OCI-LY1 (cell line): ENCODE measurements at regions not wholly inside any gene's neighbourhood (a gene's known extent, or its start where the extent isn't known, plus 50 kb on each side); places are given as distances from the start of the nearest gene placed in this dataset.

Experiments used
- H2AFZ ChIP-seq: fragments of 200-600 bp; sonication (generic), shearing (Covaris generic); 2 replicates; pipeline ENCODE4 v1.6.0; 2014; ENCODE audit warnings: antibody characterized with exemption, mild to moderate bottlenecking, low read length
- H3F3A ChIP-seq: fragments of 200-600 bp; sonication (generic), shearing (Covaris generic); 2 replicates; pipeline ENCODE4 v1.6.0; 2014; ENCODE audit warnings: mild to moderate bottlenecking, antibody characterized with exemption, low read length, moderate library complexity; ENCODE audit not compliant: insufficient read depth
- H3K27ac ChIP-seq: fragments of 200-600 bp; sonication (generic); 2 replicates; pipeline ENCODE4 v1.5.1; 2014; ENCODE audit warnings: low read length, mixed run types, mild to moderate bottlenecking, low read depth; ENCODE audit not compliant: poor library complexity, severe bottlenecking
- H3K27me3 ChIP-seq: fragments of 200-600 bp; sonication (generic); 2 replicates; pipeline ENCODE4 v1.6.0; 2014; ENCODE audit warnings: antibody characterized with exemption, mild to moderate bottlenecking, low read length, moderate library complexity; ENCODE audit not compliant: insufficient read depth
- H3K36me3 ChIP-seq: fragments of 200-600 bp; sonication (generic); 2 replicates; pipeline ENCODE4 v1.6.1; 2014; ENCODE audit warnings: mild to moderate bottlenecking, antibody characterized with exemption, low read length, moderate library complexity, mixed read lengths; ENCODE audit not compliant: insufficient read depth
- H3K4me1 ChIP-seq: fragments of 200-600 bp; sonication (generic); 2 replicates; pipeline ENCODE4 v1.5.1; 2014; ENCODE audit warnings: mild to moderate bottlenecking, low read length, moderate library complexity; ENCODE audit not compliant: insufficient read depth, severe bottlenecking
- H3K4me2 ChIP-seq: fragments of 200-600 bp; sonication (generic), shearing (Covaris generic); 2 replicates; pipeline ENCODE4 v1.6.1; 2014; ENCODE audit warnings: low read length
- H3K4me3 ChIP-seq: fragments of 200-600 bp; sonication (generic); 2 replicates; pipeline ENCODE4 v1.5.1; 2014; ENCODE audit warnings: low read length, low read depth, mild to moderate bottlenecking, mixed read lengths; ENCODE audit not compliant: poor library complexity, severe bottlenecking
- H3K79me2 ChIP-seq: fragments of 200-600 bp; shearing (Covaris generic); 2 replicates; pipeline ENCODE4 v1.6.1; 2016; ENCODE audit warnings: mixed run types, low read length, mixed read lengths; ENCODE audit not compliant: insufficient read depth
- H3K9ac ChIP-seq: fragments of 200-600 bp; sonication (generic), shearing (Covaris generic); 2 replicates; pipeline ENCODE4 v1.6.1; 2014; ENCODE audit warnings: mild to moderate bottlenecking, low read length, mixed read lengths
- H3K9me2 ChIP-seq: fragments of 200-600 bp; sonication (generic), shearing (Covaris generic); 2 replicates; pipeline ENCODE4 v1.6.1; 2014; ENCODE audit warnings: low read depth, mild to moderate bottlenecking, low read length, mixed read lengths
- H3K9me3 ChIP-seq: fragments of 200-600 bp; shearing (Covaris generic); 2 replicates; pipeline ENCODE4 v1.6.1; 2014; ENCODE audit warnings: low read length, mixed read lengths
- H4K20me1 ChIP-seq: fragments of 200-600 bp; sonication (generic), shearing (Covaris generic); 2 replicates; pipeline ENCODE4 v1.6.0; 2016; ENCODE audit warnings: mild to moderate bottlenecking, low read length; ENCODE audit not compliant: insufficient read depth
- EZH2 ChIP-seq: fragments of 200-600 bp; sonication (generic), shearing (Covaris generic); IDR thresholded peaks from 2 replicates; pipeline ENCODE4 v1.8.0; 2017; ENCODE audit warnings: borderline replicate concordance, mixed run types, mild to moderate bottlenecking, antibody characterized with exemption, low read length, moderate library complexity, mixed read lengths
- TF ChIP-seq, protein P1 (sequence below): fragments of 200-600 bp; sonication (generic), shearing (Covaris generic); IDR thresholded peaks from 2 replicates; pipeline ENCODE4 v1.5.1; 2017; ENCODE audit warnings: mild to moderate bottlenecking, antibody characterized with exemption, low read length, moderate library complexity, mixed read lengths

- H3K9me2 ChIP-seq = no peaks in the 10 kb centered on the region
- H3K27me3 ChIP-seq = no peaks in the 10 kb centered on the region
- H3K36me3 ChIP-seq = no peaks in the 10 kb centered on the region
- H2AFZ ChIP-seq = no peak overlapping the region
- no peaks in the 10 kb centered on the region for H3F3A ChIP-seq
- no peaks in the 10 kb centered on the region for H3K9me3 ChIP-seq
- no peak overlapping the region for H3K9ac ChIP-seq
- no peaks in the 10 kb centered on the region for H3K4me1 ChIP-seq
- H3K4me2 ChIP-seq = no peak overlapping the region
- H3K4me3 ChIP-seq = no peak overlapping the region
- no peaks in the 10 kb centered on the region for H4K20me1 ChIP-seq
- TF ChIP-seq, protein P1, sequence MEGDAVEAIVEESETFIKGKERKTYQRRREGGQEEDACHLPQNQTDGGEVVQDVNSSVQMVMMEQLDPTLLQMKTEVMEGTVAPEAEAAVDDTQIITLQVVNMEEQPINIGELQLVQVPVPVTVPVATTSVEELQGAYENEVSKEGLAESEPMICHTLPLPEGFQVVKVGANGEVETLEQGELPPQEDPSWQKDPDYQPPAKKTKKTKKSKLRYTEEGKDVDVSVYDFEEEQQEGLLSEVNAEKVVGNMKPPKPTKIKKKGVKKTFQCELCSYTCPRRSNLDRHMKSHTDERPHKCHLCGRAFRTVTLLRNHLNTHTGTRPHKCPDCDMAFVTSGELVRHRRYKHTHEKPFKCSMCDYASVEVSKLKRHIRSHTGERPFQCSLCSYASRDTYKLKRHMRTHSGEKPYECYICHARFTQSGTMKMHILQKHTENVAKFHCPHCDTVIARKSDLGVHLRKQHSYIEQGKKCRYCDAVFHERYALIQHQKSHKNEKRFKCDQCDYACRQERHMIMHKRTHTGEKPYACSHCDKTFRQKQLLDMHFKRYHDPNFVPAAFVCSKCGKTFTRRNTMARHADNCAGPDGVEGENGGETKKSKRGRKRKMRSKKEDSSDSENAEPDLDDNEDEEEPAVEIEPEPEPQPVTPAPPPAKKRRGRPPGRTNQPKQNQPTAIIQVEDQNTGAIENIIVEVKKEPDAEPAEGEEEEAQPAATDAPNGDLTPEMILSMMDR = no peak
- H3K79me2 ChIP-seq = no peaks in the 10 kb centered on the region
- H3K27ac ChIP-seq = no peak overlapping the region
Measured at GRCh38 chr16:51596247-51596646, 445.2 kb upstream of the SALL1 start.

DNA sequence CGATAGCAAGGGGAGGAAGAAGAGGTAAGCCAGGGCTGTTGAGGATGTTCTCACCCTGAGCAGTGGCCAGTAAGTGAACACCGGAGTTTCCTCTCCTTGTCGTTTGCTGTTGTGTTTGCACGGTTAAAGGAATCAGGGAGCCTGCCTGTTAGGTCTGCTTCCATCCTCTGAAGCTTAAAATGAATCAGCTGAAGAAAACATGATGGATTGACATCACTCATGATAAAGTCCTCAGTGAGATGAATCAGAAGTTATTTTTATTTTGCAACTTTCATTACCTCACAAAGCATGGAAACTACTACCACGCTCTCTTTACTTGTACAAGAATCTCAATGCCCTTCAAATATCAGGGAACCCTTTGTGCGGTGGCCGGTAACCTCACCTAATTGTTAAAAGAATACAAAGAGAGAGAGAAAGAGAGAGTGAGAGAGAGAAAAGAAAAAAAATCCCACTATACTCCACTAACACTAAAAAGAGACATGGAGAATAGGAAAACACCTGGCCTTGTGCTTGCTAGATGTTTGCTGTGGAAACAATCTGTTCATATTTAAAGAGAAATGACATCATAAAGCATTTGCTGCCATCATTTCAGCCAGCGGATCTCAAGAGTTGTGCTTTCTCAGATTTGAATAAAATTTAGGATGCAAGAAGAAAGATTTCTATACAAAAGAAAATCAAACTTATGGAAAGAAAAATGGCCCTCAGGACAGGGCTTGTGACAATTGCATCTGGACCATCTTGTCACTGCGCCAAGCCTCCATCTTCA, 441.6 kb upstream of the SALL1 start:
- Histone ChIP-seq H3K4me1 (no peaks in the 10 kb centered on the region), H3F3A (no peaks in the 10 kb centered on the region), H3K79me2 (no peaks in the 10 kb centered on the region), H3K9me2 (no peaks in the 10 kb centered on the region), H3K36me3 (no peaks in the 10 kb centered on the region), H3K9ac (no peak overlapping the region), H3K9me3 (no peaks in the 10 kb centered on the region), H3K4me2 (no peak overlapping the region), H2AFZ (no peak overlapping the region), H3K27me3 (no peaks in the 10 kb centered on the region; the same call in 1 of the 2 replicates), H4K20me1 (no peaks in the 10 kb centered on the region), H3K27ac (no peak overlapping the region), H3K4me3 (no peak overlapping the region)
- no peak for TF ChIP-seq EZH2
- TF ChIP-seq, protein P1 = no peak

- no peaks in the 10 kb centered on the region for H3K79me2 ChIP-seq
- no peaks in the 10 kb centered on the region for H3K36me3 ChIP-seq
- H3K9me3 ChIP-seq = no peaks in the 10 kb centered on the region
- no peaks in the 10 kb centered on the region for H3K9me2 ChIP-seq
- H2AFZ ChIP-seq = no peak overlapping the region
- no peak overlapping the region for H3K4me3 ChIP-seq
- H3K4me2 ChIP-seq = no peak overlapping the region
- H3K27me3 ChIP-seq = no peaks in the 10 kb centered on the region; the same call in 1 of the 2 replicates
- no peaks in the 10 kb centered on the region for H3K4me1 ChIP-seq
- no peaks in the 10 kb centered on the region for H4K20me1 ChIP-seq
- no peak overlapping the region for H3K27ac ChIP-seq
- no peaks in the 10 kb centered on the region for H3F3A ChIP-seq
- no peak for TF ChIP-seq EZH2
- H3K9ac ChIP-seq = no peak overlapping the region
Measured at GRCh38 chr16:51592001-51592501, 441.0 kb upstream of the SALL1 start.

GRCh38 chr16:51591480-51591879, 440.4 kb upstream of the SALL1 start:
- H3K4me3 ChIP-seq = no peak overlapping the region
- no peak overlapping the region for H2AFZ ChIP-seq
- no peaks in the 10 kb centered on the region; the same call in 1 of the 2 replicates for H3K27me3 ChIP-seq
- H3K9me3 ChIP-seq = no peaks in the 10 kb centered on the region
- no peak overlapping the region for H3K4me2 ChIP-seq
- H3K27ac ChIP-seq = no peak overlapping the region
- TF ChIP-seq, protein P1 = no peak
- no peak for TF ChIP-seq EZH2
- H3K9me2 ChIP-seq = no peaks in the 10 kb centered on the region
- H3K36me3 ChIP-seq = no peaks in the 10 kb centered on the region
- no peaks in the 10 kb centered on the region for H3K79me2 ChIP-seq
- no peak overlapping the region for H3K9ac ChIP-seq
- H3K4me1 ChIP-seq = no peaks in the 10 kb centered on the region
- no peaks in the 10 kb centered on the region for H4K20me1 ChIP-seq
- H3F3A ChIP-seq = no peaks in the 10 kb centered on the region
